Activated CD4-positive, CD25-positive, alpha-beta regulatory T cell treated with anti-CD3 and anti-CD28 coated beads, Interleukin-2, amount 50 U/mL, for 24 hours (primary cell): ENCODE measurements at regions not wholly inside any gene's neighbourhood (a gene's known extent, or its start where the extent isn't known, plus 50 kb on each side); places are given as distances from the start of the nearest gene placed in this dataset.
"Not testable (repeated sequence)": the region's sequence is repeated elsewhere in the genome, so short reads cannot be mapped to it uniquely, and the experiment has no call there.

Experiments
- ATAC-seq, 2 donors: fragments of 150-1000 bp; cut with Tn5 transposase; one replicate each; pipeline ENCODE4 v1.10.0; 2021; ENCODE audit warnings: mild to moderate bottlenecking in 1 of 2, moderate library complexity in 1 of 2

- no peak for ATAC-seq
Measured at GRCh38 chr11:96708219-96708878, 318.5 kb downstream of the JRKL start.

- no peak for ATAC-seq
Measured at GRCh38 chr11:96713301-96713700, 323.5 kb downstream of the JRKL start.

- ATAC-seq = no peak
Measured at GRCh38 chr11:96714689-96715088, 324.9 kb downstream of the JRKL start.

- ATAC-seq = no peak
Measured at GRCh38 chr11:96715208-96715607, 325.4 kb downstream of the JRKL start.

GRCh38 chr11:96736601-96737000, 346.8 kb downstream of the JRKL start:
- ATAC-seq = no peak

GRCh38 chr11:96738311-96738710, 348.5 kb downstream of the JRKL start:
- no peak for ATAC-seq

GRCh38 chr11:96741068-96741467, 351.3 kb downstream of the JRKL start:
- ATAC-seq = no peak

- no peak for ATAC-seq
Measured at GRCh38 chr11:96744697-96745096, 354.9 kb downstream of the JRKL start.

GRCh38 chr11:96748639-96749370, 359.0 kb downstream of the JRKL start:
- no peak for ATAC-seq

GRCh38 chr11:96751807-96752206, 362.0 kb downstream of the JRKL start:
- ATAC-seq = not testable (repeated sequence)

- no peak for ATAC-seq
Measured at GRCh38 chr11:96752221-96752620, 362.4 kb downstream of the JRKL start.

GRCh38 chr11:96753997-96754396, 364.2 kb downstream of the JRKL start:
- ATAC-seq = no peak

- ATAC-seq = no peak
Measured at GRCh38 chr11:96755209-96755608, 365.4 kb downstream of the JRKL start.

GRCh38 chr11:96755752-96756151, 365.9 kb downstream of the JRKL start:
- ATAC-seq = no peak

- no peak for ATAC-seq
Measured at GRCh38 chr11:96758957-96759356, 369.1 kb downstream of the JRKL start.

- ATAC-seq = no peak
Measured at GRCh38 chr11:96760306-96760705, 370.5 kb downstream of the JRKL start.

- ATAC-seq = no peak
Measured at GRCh38 chr11:96760815-96761214, 371.0 kb downstream of the JRKL start.

GRCh38 chr11:96761451-96761850, 371.6 kb downstream of the JRKL start:
- no peak for ATAC-seq

- ATAC-seq = no peak
Measured at GRCh38 chr11:96763244-96763643, 373.4 kb downstream of the JRKL start.

GRCh38 chr11:96778272-96778671, 388.5 kb downstream of the JRKL start:
- ATAC-seq = no peak

- ATAC-seq = no peak
Measured at GRCh38 chr11:96779030-96779429, 389.2 kb downstream of the JRKL start.

- ATAC-seq = no peak
Measured at GRCh38 chr11:96781082-96781481, 391.3 kb downstream of the JRKL start.

GRCh38 chr11:96782632-96783031, 392.8 kb downstream of the JRKL start:
- ATAC-seq = no peak

- no peak for ATAC-seq
Measured at GRCh38 chr11:96783311-96783710, 393.5 kb downstream of the JRKL start.

GRCh38 chr11:96785073-96785472, 395.3 kb downstream of the JRKL start:
- ATAC-seq = no peak
